HCT116 (cell line): ENCODE measurements at regions not wholly inside any gene's neighbourhood (a gene's known extent, or its start where the extent isn't known, plus 50 kb on each side); places are given as distances from the start of the nearest gene placed in this dataset.

Source experiments
- ATAC-seq: fragments of 200-7000 bp; cut with Tn5 transposase; 2 replicates; pipeline ENCODE4 v1.9.1; 2020; ENCODE audit warnings: mild to moderate bottlenecking, moderate library complexity
- BruUV-seq: library from RNA; stranded (reverse); fragments of 400-500 nt; replicated peaks from 2 replicates; lab custom pipeline; 2021; lab: Mats Ljungman, UMichigan
- CTCF ChIA-PET: fragments of 300-600 bp; sonication (Branson Sonifier 250); formaldehyde crosslinking; loops from one replicate; lab custom pipeline; 2021; ENCODE audit warnings: antibody characterized with exemption; lab: Charles Lee
- POLR2A ChIA-PET: fragments of 300-600, 350-600 bp; sonication (Branson Sonifier 250); formaldehyde crosslinking; loops from one replicate; lab custom pipeline; 2021; ENCODE audit warnings: antibody characterized with exemption; lab: Charles Lee
- RAD21 ChIA-PET, 2 experiments: fragments of 300-600 bp; sonication (Branson Sonifier 250); formaldehyde crosslinking; loops; one replicate each; lab custom pipeline; 2023; ENCODE audit warnings: low total read pairs in 2 of 2; ENCODE audit not compliant: uncharacterized antibody in 2 of 2, unreplicated experiment in 2 of 2, low non-redundant PET in 1 of 2; lab: Charles Lee
- DNase-seq: peaks from one replicate; pipeline ENCODE4 v3.0.0-alpha.2; 2010; ENCODE audit warnings: low read depth, low spot score
- H2AFZ ChIP-seq: fragments of 200-600 bp; shearing (Covaris generic), sonication (generic); 2 replicates; pipeline ENCODE4 v1.6.1; 2017; ENCODE audit warnings: low read depth, mixed run types, mixed read lengths, antibody characterized with exemption, low read length; ENCODE audit not compliant: poor library complexity, severe bottlenecking
- H3K27ac ChIP-seq: 2 replicates; pipeline ENCODE4 v1.5.1; 2012; ENCODE audit warnings: low read depth, low read length
- H3K27me3 ChIP-seq: fragments of 200-600 bp; sonication (generic); 2 replicates; pipeline ENCODE4 v1.6.1; 2016; ENCODE audit warnings: mixed run types, low read length, mixed read lengths; ENCODE audit not compliant: insufficient read depth
- H3K36me3 ChIP-seq, 2 experiments: fragments of 200-500 bp in 1 of 2; fragments of 200-600 bp in 1 of 2; sonication (Bioruptor generic) in 1 of 2; sonication (generic) in 1 of 2; 2 replicates each; pipeline versions ENCODE4 v1.5.1 to v1.6.1; 2014 to 2016; ENCODE audit warnings: low read length in 2 of 2, inconsistent platforms in 1 of 2, mixed read lengths in 1 of 2, mixed run types in 1 of 2; ENCODE audit not compliant: insufficient read depth in 2 of 2, control insufficient read depth in 1 of 2
- H3K4me1 ChIP-seq, 2 experiments: fragments of 200-600 bp in 1 of 2; sonication (generic) in 1 of 2; 2 replicates each; pipeline versions ENCODE4 v1.5.1 to v1.6.1; 2012 to 2017; ENCODE audit warnings: low read length in 2 of 2, inconsistent platforms in 1 of 2, mild to moderate bottlenecking in 1 of 2, mixed read lengths in 1 of 2, mixed run types in 1 of 2, moderate library complexity in 1 of 2; ENCODE audit not compliant: insufficient read depth in 2 of 2, control insufficient read depth in 1 of 2
- H3K4me2 ChIP-seq: fragments of 200-600 bp; sonication (generic); 2 replicates; pipeline ENCODE4 v1.6.1; 2017; ENCODE audit warnings: mixed run types, low read length, mixed read lengths
- H3K4me3 ChIP-seq, 2 experiments: fragments of 200-600 bp in 1 of 2; sonication (generic) in 1 of 2; replicated peaks in 1 of 2; 2 replicates each; pipeline ENCODE4 v1.5.1; 2011 to 2016; ENCODE audit warnings: low read length in 2 of 2, control low read depth in 1 of 2, low read depth in 1 of 2, mild to moderate bottlenecking in 1 of 2, mixed read lengths in 1 of 2, mixed run types in 1 of 2
- H3K79me2 ChIP-seq: fragments of 200-600 bp; sonication (generic); 2 replicates; pipeline ENCODE4 v1.6.1; 2017; ENCODE audit warnings: mild to moderate bottlenecking, mixed run types, low read length, moderate library complexity, mixed read lengths; ENCODE audit not compliant: insufficient read depth
- H3K9ac ChIP-seq: fragments of 200-600 bp; sonication (generic); 2 replicates; pipeline ENCODE4 v1.6.1; 2016; ENCODE audit warnings: low read length, mixed read lengths
- H3K9me2 ChIP-seq: fragments of 200-600 bp; sonication (generic), shearing (Covaris generic); 2 replicates; pipeline ENCODE4 v1.6.1; 2017; ENCODE audit warnings: mixed run types, mild to moderate bottlenecking, moderate library complexity; ENCODE audit not compliant: insufficient read depth
- H3K9me3 ChIP-seq, 2 experiments: fragments of 200-500 bp in 1 of 2; fragments of 200-600 bp in 1 of 2; sonication (Bioruptor generic) in 1 of 2; sonication (generic) in 1 of 2; 2 replicates each; pipeline ENCODE4 v1.6.1; 2014 to 2017; ENCODE audit warnings: low read length in 2 of 2, mixed read lengths in 2 of 2, inconsistent platforms in 1 of 2, low read depth in 1 of 2, mild to moderate bottlenecking in 1 of 2, mixed run types in 1 of 2, moderate library complexity in 1 of 2; ENCODE audit not compliant: control insufficient read depth in 1 of 2, insufficient read depth in 1 of 2
- H4K20me1 ChIP-seq: fragments of 200-600 bp; sonication (generic), shearing (Covaris generic); 2 replicates; pipeline ENCODE4 v1.6.1; 2017; ENCODE audit warnings: mixed run types, mild to moderate bottlenecking, moderate library complexity; ENCODE audit not compliant: insufficient read depth
- CBX3 ChIP-seq: IDR thresholded peaks from 2 replicates; pipeline ENCODE4 v1.6.1; 2012; ENCODE audit warnings: low read depth
- CEBPB ChIP-seq: IDR thresholded peaks from 2 replicates; pipeline ENCODE4 v1.6.1; 2012; ENCODE audit warnings: low read depth
- EGR1 ChIP-seq: IDR thresholded peaks from 2 replicates; pipeline ENCODE4 v1.6.1; 2012; ENCODE audit warnings: low read depth
- ELF1 ChIP-seq: IDR thresholded peaks from 2 replicates; pipeline ENCODE4 v1.6.1; 2012; ENCODE audit warnings: low read depth, borderline replicate concordance
- EZH2 ChIP-seq: fragments of 200-600 bp; sonication (generic); IDR thresholded peaks from 2 replicates; pipeline ENCODE4 v1.6.1; 2017; ENCODE audit warnings: antibody characterized with exemption, mixed run types
- EZH2phosphoT487 ChIP-seq: fragments of 200-600 bp; IDR thresholded peaks from 2 replicates; pipeline ENCODE4 v1.6.1; 2018; ENCODE audit warnings: antibody characterized with exemption, borderline replicate concordance
- FOSL1 ChIP-seq: IDR thresholded peaks from 2 replicates; pipeline ENCODE4 v1.6.1; 2012; ENCODE audit warnings: low read depth
- JUND ChIP-seq: IDR thresholded peaks from 2 replicates; pipeline ENCODE4 v1.6.1; 2012
- RAD21 ChIP-seq: IDR thresholded peaks from 2 replicates; pipeline ENCODE4 v1.6.1; 2012; ENCODE audit warnings: low read depth, mild to moderate bottlenecking
- SRF ChIP-seq: IDR thresholded peaks from 2 replicates; pipeline ENCODE4 v1.6.1; 2012; ENCODE audit warnings: low read depth
- TCF7L2 ChIP-seq: IDR thresholded peaks from 2 replicates; pipeline ENCODE4 v1.7.0; 2011; ENCODE audit warnings: borderline replicate concordance, inconsistent platforms; ENCODE audit not compliant: insufficient read depth, insufficient read length; ENCODE audit errors: extremely low read depth
- intact Hi-C: fragments of 100-400 bp; cut with micrococcal nuclease; formaldehyde crosslinking; loops from 2 replicates; pipeline ENCODE4 v1.10.0; 2022
- TF ChIP-seq, protein P1 (sequence below): IDR thresholded peaks from 2 replicates; pipeline ENCODE4 v1.6.1; 2012; ENCODE audit warnings: low read depth
- TF ChIP-seq, protein P2 (sequence below), 3 experiments: fragments of 200-600 bp in 1 of 3; sonication (generic) in 1 of 3; IDR thresholded peaks in 2 of 3; conservative IDR thresholded peaks in 1 of 3; 2 replicates each; pipeline ENCODE4 v1.5.1; 2012 to 2017; ENCODE audit warnings: low read depth in 2 of 3, low read length in 2 of 3, antibody characterized with exemption in 1 of 3, borderline replicate concordance in 1 of 3, control low read depth in 1 of 3, mild to moderate bottlenecking in 1 of 3, mixed read lengths in 1 of 3, mixed run types in 1 of 3, moderate library complexity in 1 of 3; ENCODE audit not compliant: insufficient read depth in 1 of 3

DNA sequence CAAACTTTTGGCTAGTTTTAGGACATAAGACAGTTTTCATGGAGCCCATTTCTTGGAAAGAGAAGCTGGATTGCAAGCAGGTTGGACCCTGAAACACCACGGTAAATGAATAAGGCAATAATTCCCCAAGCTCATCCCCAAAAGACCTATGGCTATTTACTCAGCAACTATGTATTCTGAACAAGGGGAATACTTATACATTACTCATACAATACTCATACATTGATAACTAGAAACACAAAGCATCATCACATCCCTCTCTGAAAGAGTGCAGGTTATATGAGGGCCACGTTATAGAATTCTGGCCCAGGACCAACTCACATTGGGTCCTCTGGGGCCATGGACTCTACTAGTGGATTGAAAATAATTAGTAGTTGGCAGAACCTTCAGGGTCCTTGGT lies 154.8 kb downstream of the TMX3 start:
- H2AFZ ChIP-seq, result no peak overlapping the region
- ChIA-PET RAD21 (no interaction called here), CTCF (no interaction called here), POLR2A (no interaction called here)
- no peaks in the 10 kb centered on the region for H3K27me3 ChIP-seq
- ATAC-seq (no peak), DNase-seq (no peak)
- BruUV-seq, result no TSS peak
- TF ChIP-seq ELF1 (no peak), CEBPB (no peak), EZH2 (no peak), EGR1 (no peak), FOSL1 (no peak), EZH2phosphoT487 (no peak), CBX3 (no peak), JUND (no peak), SRF (no peak), TCF7L2 (no peak), RAD21 (no peak)
- TF ChIP-seq, protein P1, sequence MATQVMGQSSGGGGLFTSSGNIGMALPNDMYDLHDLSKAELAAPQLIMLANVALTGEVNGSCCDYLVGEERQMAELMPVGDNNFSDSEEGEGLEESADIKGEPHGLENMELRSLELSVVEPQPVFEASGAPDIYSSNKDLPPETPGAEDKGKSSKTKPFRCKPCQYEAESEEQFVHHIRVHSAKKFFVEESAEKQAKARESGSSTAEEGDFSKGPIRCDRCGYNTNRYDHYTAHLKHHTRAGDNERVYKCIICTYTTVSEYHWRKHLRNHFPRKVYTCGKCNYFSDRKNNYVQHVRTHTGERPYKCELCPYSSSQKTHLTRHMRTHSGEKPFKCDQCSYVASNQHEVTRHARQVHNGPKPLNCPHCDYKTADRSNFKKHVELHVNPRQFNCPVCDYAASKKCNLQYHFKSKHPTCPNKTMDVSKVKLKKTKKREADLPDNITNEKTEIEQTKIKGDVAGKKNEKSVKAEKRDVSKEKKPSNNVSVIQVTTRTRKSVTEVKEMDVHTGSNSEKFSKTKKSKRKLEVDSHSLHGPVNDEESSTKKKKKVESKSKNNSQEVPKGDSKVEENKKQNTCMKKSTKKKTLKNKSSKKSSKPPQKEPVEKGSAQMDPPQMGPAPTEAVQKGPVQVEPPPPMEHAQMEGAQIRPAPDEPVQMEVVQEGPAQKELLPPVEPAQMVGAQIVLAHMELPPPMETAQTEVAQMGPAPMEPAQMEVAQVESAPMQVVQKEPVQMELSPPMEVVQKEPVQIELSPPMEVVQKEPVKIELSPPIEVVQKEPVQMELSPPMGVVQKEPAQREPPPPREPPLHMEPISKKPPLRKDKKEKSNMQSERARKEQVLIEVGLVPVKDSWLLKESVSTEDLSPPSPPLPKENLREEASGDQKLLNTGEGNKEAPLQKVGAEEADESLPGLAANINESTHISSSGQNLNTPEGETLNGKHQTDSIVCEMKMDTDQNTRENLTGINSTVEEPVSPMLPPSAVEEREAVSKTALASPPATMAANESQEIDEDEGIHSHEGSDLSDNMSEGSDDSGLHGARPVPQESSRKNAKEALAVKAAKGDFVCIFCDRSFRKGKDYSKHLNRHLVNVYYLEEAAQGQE, result no peak
- TF ChIP-seq, protein P2, sequence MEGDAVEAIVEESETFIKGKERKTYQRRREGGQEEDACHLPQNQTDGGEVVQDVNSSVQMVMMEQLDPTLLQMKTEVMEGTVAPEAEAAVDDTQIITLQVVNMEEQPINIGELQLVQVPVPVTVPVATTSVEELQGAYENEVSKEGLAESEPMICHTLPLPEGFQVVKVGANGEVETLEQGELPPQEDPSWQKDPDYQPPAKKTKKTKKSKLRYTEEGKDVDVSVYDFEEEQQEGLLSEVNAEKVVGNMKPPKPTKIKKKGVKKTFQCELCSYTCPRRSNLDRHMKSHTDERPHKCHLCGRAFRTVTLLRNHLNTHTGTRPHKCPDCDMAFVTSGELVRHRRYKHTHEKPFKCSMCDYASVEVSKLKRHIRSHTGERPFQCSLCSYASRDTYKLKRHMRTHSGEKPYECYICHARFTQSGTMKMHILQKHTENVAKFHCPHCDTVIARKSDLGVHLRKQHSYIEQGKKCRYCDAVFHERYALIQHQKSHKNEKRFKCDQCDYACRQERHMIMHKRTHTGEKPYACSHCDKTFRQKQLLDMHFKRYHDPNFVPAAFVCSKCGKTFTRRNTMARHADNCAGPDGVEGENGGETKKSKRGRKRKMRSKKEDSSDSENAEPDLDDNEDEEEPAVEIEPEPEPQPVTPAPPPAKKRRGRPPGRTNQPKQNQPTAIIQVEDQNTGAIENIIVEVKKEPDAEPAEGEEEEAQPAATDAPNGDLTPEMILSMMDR (IDR thresholded peaks at IDR 0.05 in 2 of 3, conservative IDR thresholded peaks at IDR 0.05 in 1 of 3; ENCODE audit: borderline replicate concordance in 1 of 3, insufficient read depth in 1 of 3, low read depth in 2 of 3, low read length in 2 of 3), result no peak
- H3K79me2 ChIP-seq, result no peaks in the 10 kb centered on the region
- no peaks in the 10 kb centered on the region for H3K36me3 ChIP-seq
- intact Hi-C loops, result no loop called here
- no peak overlapping the region for H3K4me2 ChIP-seq
- H3K9ac ChIP-seq, result no peak overlapping the region
- no peak overlapping the region for H3K4me3 ChIP-seq
- H3K27ac ChIP-seq, result no peak overlapping the region
- no peaks in the 10 kb centered on the region for H3K4me1 ChIP-seq
- H3K9me3 ChIP-seq, result peaks cover 0 to 5% of the 10 kb centered on the region in 2 experiments; a peak in 2 of 4 replicates
- H3K9me2 ChIP-seq, result no peaks in the 10 kb centered on the region
- no peaks in the 10 kb centered on the region for H4K20me1 ChIP-seq
